ENCODE measurements at regions not wholly inside any gene's neighbourhood (a gene's known extent, or its start where the extent isn't known, plus 50 kb on each side); places are given as distances from the start of the nearest gene placed in this dataset.
"Not testable (repeated sequence)": the region's sequence is repeated elsewhere in the genome, so short reads cannot be mapped to it uniquely, and the experiment has no call there.

DNA sequence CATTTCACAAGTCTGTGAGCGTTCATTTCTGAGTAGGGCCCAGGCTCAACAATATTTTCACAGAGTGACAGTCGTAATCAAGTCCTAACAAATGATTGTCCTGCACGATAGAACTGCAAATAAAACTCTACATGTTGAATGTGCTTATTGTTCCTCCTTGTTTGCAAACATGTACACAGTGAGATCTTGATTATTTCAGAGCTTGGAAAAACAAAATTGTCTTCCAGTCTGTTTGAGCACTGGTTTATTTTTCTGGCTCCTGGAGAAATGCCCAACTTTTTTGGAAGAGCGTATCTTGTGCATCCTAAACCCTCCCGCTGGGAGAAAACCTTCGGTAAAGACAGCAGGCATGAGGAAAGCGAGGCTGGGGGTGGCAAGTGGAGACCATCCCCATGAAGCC is 91.1 kb downstream of the TEX36 start:
- Histone ChIP-seq H3K36me3 (no peaks in the 10 kb centered on the region), H3K27ac (no peak overlapping the region), H3K27me3 (no peaks in the 10 kb centered on the region), H3K4me1 (no peaks in the 10 kb centered on the region), H3K4me3 (no peak overlapping the region), H3K9me3 (peaks cover 0 to 17% (median 2%) of the 10 kb centered on the region in 4 donors)
- 51% methylated on average over 7 of the region's 7 CpGs for WGBS, 2 donors
- TF ChIP-seq, protein P1, sequence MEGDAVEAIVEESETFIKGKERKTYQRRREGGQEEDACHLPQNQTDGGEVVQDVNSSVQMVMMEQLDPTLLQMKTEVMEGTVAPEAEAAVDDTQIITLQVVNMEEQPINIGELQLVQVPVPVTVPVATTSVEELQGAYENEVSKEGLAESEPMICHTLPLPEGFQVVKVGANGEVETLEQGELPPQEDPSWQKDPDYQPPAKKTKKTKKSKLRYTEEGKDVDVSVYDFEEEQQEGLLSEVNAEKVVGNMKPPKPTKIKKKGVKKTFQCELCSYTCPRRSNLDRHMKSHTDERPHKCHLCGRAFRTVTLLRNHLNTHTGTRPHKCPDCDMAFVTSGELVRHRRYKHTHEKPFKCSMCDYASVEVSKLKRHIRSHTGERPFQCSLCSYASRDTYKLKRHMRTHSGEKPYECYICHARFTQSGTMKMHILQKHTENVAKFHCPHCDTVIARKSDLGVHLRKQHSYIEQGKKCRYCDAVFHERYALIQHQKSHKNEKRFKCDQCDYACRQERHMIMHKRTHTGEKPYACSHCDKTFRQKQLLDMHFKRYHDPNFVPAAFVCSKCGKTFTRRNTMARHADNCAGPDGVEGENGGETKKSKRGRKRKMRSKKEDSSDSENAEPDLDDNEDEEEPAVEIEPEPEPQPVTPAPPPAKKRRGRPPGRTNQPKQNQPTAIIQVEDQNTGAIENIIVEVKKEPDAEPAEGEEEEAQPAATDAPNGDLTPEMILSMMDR (IDR thresholded peaks at IDR 0.05), result no peak
- no peak for TF ChIP-seq POLR2A (IDR thresholded peaks at IDR 0.05)
- TF ChIP-seq EP300 (IDR thresholded peaks at IDR 0.05), result no peak
- no peak for DNase-seq (ENCODE audit: low spot score in 2 of 2)

DNA sequence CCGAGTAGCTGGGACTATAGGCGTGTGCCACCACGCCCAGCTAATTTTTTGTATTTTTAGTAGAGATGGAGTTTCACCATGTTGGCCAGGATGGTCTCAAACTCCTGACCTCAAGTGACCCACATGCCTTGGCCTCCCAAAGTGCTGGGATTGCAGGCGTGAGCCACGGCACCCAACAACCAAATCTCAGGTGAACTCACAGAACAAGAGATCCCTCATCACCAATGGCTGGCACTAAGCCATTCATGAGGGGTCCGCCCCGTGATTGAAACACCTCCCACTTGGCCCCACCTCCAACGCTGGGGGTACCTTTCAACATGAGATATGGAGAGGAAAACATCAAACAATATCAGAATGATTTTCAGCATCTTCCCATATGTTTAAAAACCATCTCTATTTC is 94.2 kb downstream of the TEX36 start:
- DNase-seq (ENCODE audit: low spot score in 2 of 2); H3K4me3 ChIP-seq; H3K27me3 ChIP-seq; H3K9me3 ChIP-seq; H3K27ac ChIP-seq; H3K4me1 ChIP-seq; H3K36me3 ChIP-seq: not testable (repeated sequence)
- 82 to 89% methylated on average over 8 of the region's 8 CpGs for WGBS, 2 donors

DNA sequence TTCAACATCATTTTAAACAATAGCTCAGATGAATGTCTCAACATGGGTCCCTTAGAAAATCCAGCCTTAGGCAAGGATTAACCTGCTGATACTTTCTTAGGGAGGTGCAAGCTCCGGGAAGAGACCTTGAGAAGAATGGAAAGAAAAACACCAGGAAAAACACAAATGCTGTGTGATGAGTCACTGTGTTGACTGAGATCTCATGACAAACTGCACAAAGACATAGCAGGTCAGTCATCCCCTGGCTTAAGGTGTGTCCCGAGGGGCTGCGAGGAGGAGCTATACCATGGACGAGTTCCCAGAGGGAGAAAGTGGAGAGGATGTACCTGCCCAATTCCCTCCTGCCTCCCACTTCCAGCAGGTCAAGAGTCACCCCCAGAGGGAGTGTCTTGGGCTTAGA is 98.0 kb downstream of the TEX36 start:
- Histone ChIP-seq H3K9me3 (no peaks in the 10 kb centered on the region), H3K36me3 (no peaks in the 10 kb centered on the region), H3K27me3 (no peaks in the 10 kb centered on the region), H3K27ac (no peak overlapping the region), H3K4me1 (no peaks in the 10 kb centered on the region), H3K4me3 (no peak overlapping the region)
- TF ChIP-seq, protein P1 (IDR thresholded peaks at IDR 0.05), result no peak
- TF ChIP-seq EP300 (IDR thresholded peaks at IDR 0.05) (no peak), POLR2A (IDR thresholded peaks at IDR 0.05) (no peak)
- 82 to 84% methylated on average over 4 of the region's 4 CpGs for WGBS, 2 donors
- no peak for DNase-seq (ENCODE audit: low spot score in 2 of 2)

DNA sequence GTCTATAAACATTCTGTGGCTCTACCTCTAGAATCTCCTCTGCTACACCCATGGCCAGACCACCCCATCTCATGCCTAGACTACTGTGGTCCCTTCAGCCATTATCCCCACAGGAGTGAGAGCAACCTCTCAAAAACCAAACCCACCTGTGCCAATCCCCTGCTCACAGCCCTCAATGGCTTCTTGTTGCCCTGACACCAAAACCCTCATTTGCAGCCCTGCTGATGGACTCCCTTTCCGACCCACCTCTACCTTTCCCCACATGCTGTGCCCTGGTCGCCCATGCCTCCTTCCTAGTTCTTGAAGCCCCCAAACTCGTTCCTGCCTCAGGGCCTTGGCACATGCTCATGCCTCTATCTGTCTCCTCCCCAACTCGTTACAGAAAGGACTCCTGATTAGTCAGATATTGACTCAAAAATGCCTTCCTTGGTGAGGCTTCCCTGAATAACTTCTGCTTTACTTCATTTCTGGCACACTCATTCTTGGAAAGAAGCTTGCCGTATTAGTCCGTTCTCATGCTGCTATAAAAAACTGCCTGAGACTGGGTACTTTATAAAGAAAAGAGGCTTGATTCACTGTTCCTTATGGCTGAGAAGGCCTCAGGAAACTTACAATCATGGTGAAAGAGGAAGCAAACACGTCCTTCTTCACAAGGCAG is 104.2 kb downstream of the TEX36 start:
- H3K27ac ChIP-seq, result no peak overlapping the region

DNA sequence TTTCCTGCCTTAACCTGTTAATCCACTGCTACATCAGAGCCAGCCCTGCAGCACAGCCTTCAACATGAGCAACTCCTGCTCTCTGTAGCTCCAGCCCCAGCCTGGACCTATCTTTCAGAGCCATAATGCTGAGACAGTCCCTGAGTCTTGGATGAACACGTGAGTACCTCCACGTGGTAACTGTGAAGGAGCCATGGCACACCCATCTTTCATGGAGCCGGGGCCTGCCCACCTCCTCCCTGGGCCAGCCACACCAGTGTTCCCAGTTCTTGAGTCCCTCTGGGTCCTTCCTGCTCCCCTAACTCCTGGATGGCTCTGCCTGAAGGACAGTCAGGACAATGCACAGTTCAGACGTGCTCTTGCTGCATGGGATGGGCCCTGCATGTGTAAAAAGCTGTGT is 107.1 kb downstream of the TEX36 start:
- Histone ChIP-seq H3K36me3 (no peaks in the 10 kb centered on the region), H3K9me3 (peaks cover 0 to 11% (median 0%) of the 10 kb centered on the region in 4 donors), H3K4me3 (no peak overlapping the region), H3K27ac (no peak overlapping the region), H3K4me1 (no peaks in the 10 kb centered on the region), H3K27me3 (no peaks in the 10 kb centered on the region)
- 78 to 82% methylated on average over 3 to 4 of the region's 4 CpGs for WGBS, 2 donors
- DNase-seq (ENCODE audit: low spot score in 2 of 2), result no peak
- TF ChIP-seq, protein P1 (IDR thresholded peaks at IDR 0.05), result no peak
- no peak for TF ChIP-seq EP300 (IDR thresholded peaks at IDR 0.05)

More for the DNA sequence above, 104.2 kb downstream of the TEX36 start:
- Histone ChIP-seq H3K36me3 (no peaks in the 10 kb centered on the region), H3K4me1 (no peaks in the 10 kb centered on the region), H3K4me3 (no peak overlapping the region), H3K27me3 (no peaks in the 10 kb centered on the region), H3K9me3 (peaks cover 0 to 11% (median 0%) of the 10 kb centered on the region in 4 donors)
- 74 to 79% methylated on average over 7 of the region's 7 CpGs for WGBS, 2 donors
- no peak for DNase-seq (ENCODE audit: low spot score in 2 of 2)
- TF ChIP-seq, protein P1 (IDR thresholded peaks at IDR 0.05), result no peak
- TF ChIP-seq EP300 (IDR thresholded peaks at IDR 0.05) (no peak), POLR2A (IDR thresholded peaks at IDR 0.05) (no peak)

DNA sequence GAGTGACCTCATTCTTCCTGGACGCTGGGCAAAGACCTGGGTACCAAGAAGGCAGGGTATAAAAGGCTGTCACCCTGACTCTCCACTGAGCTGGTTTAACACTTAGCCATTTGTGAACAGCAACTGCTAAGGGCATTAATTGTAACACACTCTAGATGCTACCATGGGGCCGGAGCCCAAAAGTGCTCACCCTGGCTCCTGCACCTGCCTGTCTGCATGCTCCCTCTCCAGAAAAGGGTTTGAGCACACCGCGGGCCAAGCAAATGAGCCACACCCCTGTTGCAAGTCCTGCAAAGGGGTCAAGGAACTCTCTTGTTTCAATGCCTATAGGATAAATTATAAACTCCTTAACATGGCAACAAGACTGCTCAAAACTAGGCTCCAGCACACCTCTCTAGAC is 114.8 kb downstream of the TEX36 start:
- no peaks in the 10 kb centered on the region for H3K27me3 ChIP-seq
- H3K4me1 ChIP-seq, result no peaks in the 10 kb centered on the region
- no peak overlapping the region for H3K27ac ChIP-seq
- no peaks in the 10 kb centered on the region for H3K9me3 ChIP-seq
- DNase-seq (ENCODE audit: low spot score in 2 of 2), result no peak
- no peaks in the 10 kb centered on the region for H3K36me3 ChIP-seq
- 98 to 100% methylated on average over 4 of the region's 4 CpGs for WGBS, 2 donors
- H3K4me3 ChIP-seq, result no peak overlapping the region
- TF ChIP-seq, protein P1 (IDR thresholded peaks at IDR 0.05), result no peak
- TF ChIP-seq EP300 (IDR thresholded peaks at IDR 0.05) (no peak), POLR2A (IDR thresholded peaks at IDR 0.05) (no peak)
